Stimulated activated naive CD8-positive, alpha-beta T cell treated with anti-CD3 and anti-CD28 coated beads, Interleukin-15, Interleukin-2, amounts not matched to agents 100 U/mL and 50 U/mL, for 24 hours (primary cell): ENCODE measurements at regions not wholly inside any gene's neighbourhood (a gene's known extent, or its start where the extent isn't known, plus 50 kb on each side); places are given as distances from the start of the nearest gene placed in this dataset.

Source experiments
- ATAC-seq: fragments of 150-1000 bp; cut with Tn5 transposase; one replicate; pipeline ENCODE4 v1.10.0; 2021
- DNase-seq: peaks from one replicate; pipeline ENCODE4 v3.0.0; 2021

DNA sequence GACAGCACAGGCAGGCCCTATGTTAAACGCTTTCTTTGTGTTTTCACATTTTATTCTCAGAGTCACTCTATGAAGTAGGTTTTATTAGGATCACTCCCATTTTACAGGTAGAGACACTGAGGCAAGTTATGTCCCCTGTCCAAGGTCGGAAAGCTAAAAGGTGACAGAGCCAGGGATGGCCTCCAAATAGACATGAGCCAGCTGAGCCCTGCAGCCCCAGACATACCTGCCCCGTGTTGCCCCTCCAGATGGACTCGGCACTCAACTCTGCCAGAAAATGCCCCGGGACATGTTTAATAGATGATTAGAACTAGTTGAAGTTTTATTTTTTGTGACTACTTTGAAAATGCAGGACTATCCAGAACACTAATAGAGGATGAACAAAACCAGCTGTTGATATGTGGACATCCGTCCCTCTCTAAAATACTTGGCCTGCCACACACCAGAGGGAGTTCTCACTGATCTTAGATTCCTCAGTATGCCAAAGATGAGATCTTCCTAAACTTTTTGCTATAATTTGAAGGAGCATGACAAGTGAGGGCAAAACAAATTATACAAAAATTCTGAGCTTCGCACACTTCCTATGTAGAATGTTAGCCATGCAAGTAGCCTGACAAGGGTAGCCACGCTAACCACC lies 258.6 kb upstream of the ADAMTS16 start:
- ATAC-seq (no peak), DNase-seq (no peak)

GRCh38 chr5:4882186-4882585 lies 257.9 kb upstream of the ADAMTS16 start:
- ATAC-seq (no peak), DNase-seq (no peak)

DNA sequence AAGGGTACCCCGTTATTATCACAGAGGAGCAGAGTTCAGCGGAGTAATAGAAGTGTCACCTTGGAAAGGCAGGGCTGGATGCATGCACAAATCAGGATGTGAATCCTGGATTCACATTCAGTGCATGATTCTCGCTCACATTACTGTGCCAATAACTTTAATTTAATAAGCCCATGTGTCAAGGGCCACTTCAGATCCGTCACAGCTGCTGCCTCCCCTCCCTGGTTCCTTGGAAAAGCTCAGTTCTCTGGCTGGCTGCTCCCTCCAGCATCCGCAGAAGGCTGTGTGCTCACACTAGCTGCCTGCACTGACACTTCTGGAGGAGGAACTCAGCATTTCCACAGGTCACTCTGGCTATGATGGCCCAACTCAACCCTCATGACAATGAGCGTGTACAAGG lies 256.8 kb upstream of the ADAMTS16 start:
- DNase-seq (no peak), ATAC-seq (no peak)

DNA sequence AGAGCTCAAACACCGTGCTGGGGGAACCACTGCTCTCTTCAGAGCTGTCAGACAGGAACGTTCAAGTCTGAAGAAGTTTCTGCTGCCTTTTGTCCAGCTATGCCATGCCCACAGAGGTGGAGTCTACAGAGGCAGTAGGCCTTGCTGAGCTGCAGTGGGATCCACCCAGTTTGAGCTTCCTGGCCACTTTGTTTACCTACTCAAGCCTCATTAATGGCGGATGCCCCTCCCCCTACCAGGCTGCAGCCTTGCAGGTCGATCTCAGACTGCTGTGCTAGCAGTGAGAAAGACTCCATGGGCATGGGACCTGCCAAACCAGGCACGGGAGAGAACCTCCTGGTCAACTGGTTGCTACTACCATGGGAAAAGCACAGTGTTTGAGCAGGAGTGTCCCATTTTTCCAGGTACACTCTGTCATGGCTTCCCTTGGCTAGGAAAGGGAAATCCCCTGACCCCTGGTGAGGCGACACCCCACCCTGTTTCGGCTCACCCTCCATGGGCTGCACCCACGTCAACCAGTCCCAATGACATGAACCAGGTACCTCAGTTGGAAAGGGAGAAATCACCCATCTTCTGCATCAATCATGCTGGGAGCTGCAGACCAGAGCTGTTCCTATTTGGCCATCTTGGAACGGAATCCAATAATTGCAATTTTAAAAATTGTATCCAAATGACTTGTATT lies 246.9 kb upstream of the ADAMTS16 start:
- no peak for DNase-seq
- ATAC-seq, result no peak

- DNase-seq (no peak), ATAC-seq (no peak)
Measured at GRCh38 chr5:4896328-4896727, 243.8 kb upstream of the ADAMTS16 start.

- ATAC-seq (no peak), DNase-seq (no peak)
Measured at GRCh38 chr5:4901305-4901811, 238.8 kb upstream of the ADAMTS16 start.

GRCh38 chr5:4901924-4902323 lies 238.2 kb upstream of the ADAMTS16 start:
- ATAC-seq, result no peak
- DNase-seq, result no peak

DNA sequence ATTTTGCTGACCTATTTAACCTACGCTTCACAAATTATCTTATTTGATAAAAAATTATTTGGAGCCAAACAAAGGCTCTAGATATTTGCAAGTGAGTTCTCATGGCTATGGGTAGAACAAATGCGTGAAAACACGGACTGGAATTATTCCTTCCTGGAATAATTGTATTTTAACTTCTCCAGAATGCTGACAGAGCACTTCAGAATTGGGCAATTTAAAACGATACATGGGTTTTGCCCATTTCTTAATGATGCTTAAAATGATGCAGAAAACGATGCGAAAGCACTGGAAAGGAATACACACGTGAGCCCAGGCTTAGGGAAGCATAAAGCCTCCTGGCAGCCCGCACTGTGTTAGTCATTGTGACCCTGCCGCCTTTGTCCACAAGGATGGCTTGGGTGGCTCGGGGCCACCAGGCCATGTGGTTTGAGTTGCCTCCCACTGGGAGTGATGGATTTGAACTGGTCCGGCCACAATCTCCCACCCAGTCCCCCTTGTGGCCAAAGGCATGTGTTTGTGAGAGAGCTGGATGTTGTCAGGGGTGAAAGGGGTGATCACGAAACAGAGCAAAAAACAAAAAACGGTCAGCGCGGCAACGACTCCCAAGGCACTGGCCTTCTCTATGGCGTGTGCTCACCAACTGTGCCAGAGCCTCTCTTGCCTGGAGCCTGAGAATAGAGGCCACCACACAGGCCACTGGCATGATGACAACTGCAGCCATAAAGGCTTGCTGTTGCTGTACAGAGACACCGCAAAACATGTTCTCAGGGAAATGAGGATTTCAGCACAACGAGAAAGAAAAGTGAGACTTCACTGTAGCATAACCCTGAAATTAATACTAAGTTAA lies 234.2 kb upstream of the ADAMTS16 start:
- ATAC-seq (no peak), DNase-seq (no peak)

GRCh38 chr5:4906786-4907185 lies 233.3 kb upstream of the ADAMTS16 start:
- ATAC-seq (no peak), DNase-seq (no peak)

DNA sequence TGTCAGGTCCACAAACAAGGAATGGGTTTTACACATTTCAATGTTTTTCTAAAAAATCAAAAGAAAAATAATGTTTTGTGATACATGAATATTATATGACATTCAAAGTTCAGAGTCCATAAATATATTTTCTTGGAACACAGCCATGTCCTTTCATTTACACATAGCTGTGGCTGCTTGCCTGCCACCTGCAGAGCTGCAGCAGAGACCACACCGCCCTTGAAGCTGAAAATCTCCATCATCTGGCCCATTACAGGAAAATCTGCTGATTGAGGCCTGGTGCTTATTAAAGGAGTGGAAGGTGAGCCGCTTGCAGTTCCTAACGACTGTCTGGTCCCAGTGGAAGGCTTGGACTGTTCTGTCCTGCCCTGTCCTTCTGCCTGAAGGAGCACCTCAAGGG lies 232.6 kb upstream of the ADAMTS16 start:
- DNase-seq (no peak), ATAC-seq (no peak)

GRCh38 chr5:4909086-4909485 lies 231.0 kb upstream of the ADAMTS16 start:
- DNase-seq (no peak), ATAC-seq (no peak)

DNA sequence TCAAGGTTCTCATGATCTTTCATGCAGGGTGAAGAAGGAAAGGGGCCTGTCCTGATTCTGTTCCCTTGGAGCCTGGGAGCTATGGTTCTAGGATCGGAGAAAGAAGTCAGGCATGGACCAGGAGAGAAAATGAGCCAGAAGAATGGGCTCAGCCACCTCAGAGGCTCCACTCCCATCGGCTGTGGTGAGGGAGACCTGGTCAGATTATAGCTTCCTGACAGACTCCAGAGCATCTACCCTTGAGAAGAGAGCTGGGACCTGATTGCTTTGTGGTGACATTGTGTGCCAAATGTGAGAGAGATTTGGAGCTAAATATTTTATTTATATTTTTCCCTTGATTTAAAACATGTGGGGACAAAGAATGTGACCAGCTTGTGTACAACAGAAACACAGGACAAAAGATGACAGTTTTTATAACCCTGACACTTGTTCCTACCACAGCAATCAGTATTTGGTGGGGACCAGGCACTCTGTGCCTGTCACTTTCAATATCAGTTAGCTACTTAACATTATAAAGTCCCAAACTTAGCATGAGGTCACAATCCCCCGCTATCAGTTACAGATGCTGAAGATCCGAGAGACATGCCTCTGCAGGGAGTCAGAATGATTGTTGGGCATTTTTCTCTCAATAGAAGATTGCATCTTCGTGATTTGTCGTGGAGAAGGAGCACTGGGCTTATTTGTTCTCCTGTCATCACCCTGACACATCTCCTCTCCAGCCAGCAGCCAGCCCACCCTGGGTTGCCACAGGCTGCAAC lies 228.3 kb upstream of the ADAMTS16 start:
- no peak for ATAC-seq
- DNase-seq, result no peak

DNA sequence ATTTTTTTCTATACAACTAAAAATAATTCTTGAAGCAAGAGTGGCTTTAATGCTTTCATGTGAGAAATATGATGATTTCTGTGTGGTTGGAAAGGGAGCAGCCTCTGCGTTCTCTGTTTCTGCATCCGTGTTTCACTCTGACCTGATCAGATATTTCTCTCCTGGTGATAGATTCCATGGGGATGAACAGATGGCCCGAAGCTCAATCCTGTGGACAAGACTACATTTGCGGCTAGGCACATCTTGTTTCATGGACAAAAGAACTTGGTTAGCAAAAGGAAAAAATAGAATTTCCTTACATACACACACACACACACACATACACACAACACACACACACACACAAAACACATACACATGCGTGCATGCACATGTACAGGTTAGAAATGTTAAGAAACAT lies 218.2 kb upstream of the ADAMTS16 start:
- DNase-seq (no peak), ATAC-seq (no peak)

GRCh38 chr5:4924577-4924976 lies 215.6 kb upstream of the ADAMTS16 start:
- no peak for ATAC-seq

DNA sequence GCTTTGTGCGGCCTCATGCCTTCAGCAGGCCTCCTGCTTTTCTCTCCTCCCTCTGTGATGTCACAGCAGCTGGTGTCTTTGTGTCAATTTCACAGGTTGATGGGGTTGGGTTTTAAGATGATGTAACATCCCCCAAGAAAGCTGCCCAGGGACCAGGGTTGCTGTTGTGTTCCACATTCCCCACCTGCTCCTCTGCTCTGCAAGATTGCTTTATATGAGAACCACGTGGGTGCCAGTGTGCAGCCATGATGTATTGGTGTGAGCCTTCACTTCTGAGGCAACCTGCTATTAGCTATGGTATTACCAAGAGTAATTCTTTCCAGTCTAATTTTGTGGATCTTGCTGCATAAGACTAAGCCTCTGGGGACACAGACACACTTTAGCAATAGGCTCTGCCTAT lies 213.0 kb upstream of the ADAMTS16 start:
- DNase-seq (no peak), ATAC-seq (no peak)

More at GRCh38 chr5:4924577-4924976, 215.6 kb upstream of the ADAMTS16 start:
- no peak for DNase-seq

GRCh38 chr5:4928409-4928808 lies 211.7 kb upstream of the ADAMTS16 start:
- ATAC-seq, result no peak

DNA sequence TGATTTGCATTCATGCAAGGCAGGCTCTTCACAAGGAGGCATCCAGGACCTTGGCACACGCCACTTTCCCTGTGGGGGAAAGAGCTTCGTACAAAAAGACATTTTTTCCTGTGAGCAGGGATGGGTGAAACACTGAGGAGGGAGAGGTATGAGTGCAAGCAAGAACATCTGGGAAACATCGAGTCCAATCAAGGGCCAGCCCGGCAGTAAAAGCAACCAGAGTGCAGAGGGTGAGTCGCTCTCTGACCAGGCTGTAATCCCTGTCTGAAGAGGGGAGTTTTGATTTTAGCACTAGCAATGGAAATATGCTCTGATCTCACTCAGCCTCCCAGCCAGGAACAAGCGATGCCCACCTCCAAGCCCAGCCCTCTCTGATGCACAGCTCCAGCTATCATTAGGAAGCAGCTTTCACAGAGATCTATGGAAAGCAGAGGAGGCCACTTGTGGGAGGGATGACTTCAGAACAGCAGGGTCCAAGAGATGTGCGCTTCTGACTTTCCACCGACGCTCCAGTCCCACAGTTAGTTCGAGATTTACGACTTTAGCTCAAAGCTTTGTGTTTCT lies 211.0 kb upstream of the ADAMTS16 start:
- ATAC-seq (no peak), DNase-seq (no peak)

More at GRCh38 chr5:4928409-4928808, 211.7 kb upstream of the ADAMTS16 start:
- no peak for DNase-seq

- DNase-seq (no peak), ATAC-seq (no peak)
Measured at GRCh38 chr5:4939042-4939781, 200.9 kb upstream of the ADAMTS16 start.

- ATAC-seq, result no peak
- no peak for DNase-seq
Measured at GRCh38 chr5:4941161-4941560, 199.0 kb upstream of the ADAMTS16 start.

- DNase-seq, result peak; percentile 35
- no peak for ATAC-seq
Measured at GRCh38 chr5:4941957-4942830, 197.9 kb upstream of the ADAMTS16 start.
